PC-3 (cell line): ENCODE measurements at regions not wholly inside any gene's neighbourhood (a gene's known extent, or its start where the extent isn't known, plus 50 kb on each side); places are given as distances from the start of the nearest gene placed in this dataset.

Experiments used
- ATAC-seq: fragments of 200-7000 bp; cut with Tn5 transposase; 2 replicates; pipeline ENCODE4 v1.9.1; 2020; ENCODE audit warnings: mild to moderate bottlenecking, moderate library complexity
- BruUV-seq: library from RNA; stranded (reverse); fragments of 400-500 nt; replicated peaks from 2 replicates; lab custom pipeline; 2021; lab: Mats Ljungman, UMichigan
- CTCF ChIA-PET: fragments of 300-600 bp; sonication (Branson Sonifier 250); formaldehyde crosslinking; loops from one replicate; lab custom pipeline; 2022; ENCODE audit warnings: antibody characterized with exemption; lab: Charles Lee
- POLR2A ChIA-PET: fragments of 300-600 bp; sonication (Branson Sonifier 250); formaldehyde crosslinking; loops from one replicate; lab custom pipeline; 2022; ENCODE audit warnings: antibody characterized with exemption; ENCODE audit not compliant: unreplicated experiment; lab: Charles Lee
- DNase-seq: peaks from one replicate; pipeline ENCODE4 v3.0.0-alpha.2; 2015
- H2AFZ ChIP-seq: fragments of 300-600 bp; sonication (generic); 2 replicates; pipeline ENCODE4 v1.6.0; 2016; ENCODE audit warnings: antibody characterized with exemption, low read length
- H3F3A ChIP-seq: fragments of 300-600 bp; sonication (generic); one replicate; pipeline ENCODE4 v1.6.0; 2017; ENCODE audit warnings: antibody characterized with exemption, low read length, control low read depth, mild to moderate bottlenecking; ENCODE audit not compliant: unreplicated experiment
- H3K27ac ChIP-seq: fragments of 300-600 bp; sonication (generic); 2 replicates; pipeline ENCODE4 v1.5.1; 2016; ENCODE audit warnings: mild to moderate bottlenecking, low read length
- H3K27me3 ChIP-seq: fragments of 300-600 bp; sonication (generic); 2 replicates; pipeline ENCODE4 v1.6.1; 2016; ENCODE audit warnings: low read length, mixed read lengths
- H3K36me3 ChIP-seq: fragments of 300-600 bp; sonication (generic); 2 replicates; pipeline ENCODE4 v1.6.1; 2016; ENCODE audit warnings: low read depth, mixed run types, low read length, mixed read lengths
- H3K4me1 ChIP-seq: fragments of 300-600 bp; sonication (generic); 2 replicates; pipeline ENCODE4 v1.5.1; 2016; ENCODE audit warnings: low read length; ENCODE audit not compliant: insufficient read depth
- H3K4me2 ChIP-seq: fragments of 300-600 bp; sonication (generic); 2 replicates; pipeline ENCODE4 v1.6.0; 2016; ENCODE audit warnings: low read length
- H3K4me3 ChIP-seq: fragments of 300-600 bp; sonication (generic); 2 replicates; pipeline ENCODE4 v1.5.1; 2016; ENCODE audit warnings: mild to moderate bottlenecking, low read length, mixed read lengths
- H3K79me2 ChIP-seq: fragments of 300-600 bp; sonication (generic); 2 replicates; pipeline ENCODE4 v1.6.1; 2017; ENCODE audit warnings: low read length, mixed read lengths
- H3K9ac ChIP-seq: fragments of 300-600 bp; sonication (generic); 2 replicates; pipeline ENCODE4 v1.6.0; 2016; ENCODE audit warnings: mild to moderate bottlenecking, low read length
- H3K9me2 ChIP-seq: fragments of 300-600 bp; sonication (generic); replicated peaks from 2 replicates; pipeline ENCODE4 v1.6.1; 2016; ENCODE audit warnings: mixed run types, low read length, mixed read lengths
- H3K9me3 ChIP-seq: fragments of 300-600 bp; sonication (generic); 2 replicates; pipeline ENCODE4 v1.6.1; 2016; ENCODE audit warnings: low read length, mixed read lengths
- H4K20me1 ChIP-seq: fragments of 300-600 bp; sonication (generic); 2 replicates; pipeline ENCODE4 v1.6.1; 2016; ENCODE audit warnings: low read length, mixed read lengths
- EZH2 ChIP-seq: fragments of 300-600 bp; sonication (generic); IDR thresholded peaks from one replicate; pipeline ENCODE4 v1.6.1; 2017; ENCODE audit warnings: antibody characterized with exemption, mild to moderate bottlenecking, low read length; ENCODE audit not compliant: unreplicated experiment
- EZH2phosphoT487 ChIP-seq: fragments of 300-600 bp; sonication (generic); IDR thresholded peaks from 2 replicates; pipeline ENCODE4 v1.6.1; 2018; ENCODE audit warnings: mild to moderate bottlenecking, antibody characterized with exemption, low read length, borderline replicate concordance
- intact Hi-C: fragments of 100-400 bp; cut with micrococcal nuclease; formaldehyde crosslinking; loops from 2 replicates; pipeline ENCODE4 v1.9.0; 2023
- TF ChIP-seq, protein P1 (sequence below): fragments of 300-600 bp; sonication (generic); conservative IDR thresholded peaks from 2 replicates; pipeline ENCODE4 v1.5.1; 2017; ENCODE audit warnings: antibody characterized with exemption, low read depth, mild to moderate bottlenecking, low read length

DNA sequence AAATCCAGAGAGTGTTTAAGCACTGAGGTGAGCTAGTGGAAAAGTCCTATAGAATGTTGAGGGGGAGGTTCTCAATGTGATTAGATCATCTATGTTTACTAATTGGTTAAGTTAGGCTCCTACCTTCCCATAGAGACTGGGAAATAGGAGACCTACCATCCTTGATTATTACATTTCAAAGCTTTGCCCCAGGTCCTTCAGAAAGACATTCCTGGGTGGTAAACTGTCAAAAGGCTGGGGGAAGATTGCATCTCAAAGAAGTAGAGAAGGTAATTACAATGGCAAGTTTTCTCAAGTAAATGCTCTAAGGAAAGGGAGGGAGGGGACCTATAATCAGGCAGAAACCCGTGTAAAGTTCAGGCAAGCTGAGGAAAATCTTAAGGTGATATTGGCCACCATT, 247.8 kb upstream of the SMIM30 start:
- no peaks in the 10 kb centered on the region for H3K36me3 ChIP-seq
- intact Hi-C loops: no loop called here
- BruUV-seq: no TSS peak
- no peaks in the 10 kb centered on the region for H3K9me2 ChIP-seq
- TF ChIP-seq EZH2 (no peak), EZH2phosphoT487 (no peak)
- TF ChIP-seq, protein P1, sequence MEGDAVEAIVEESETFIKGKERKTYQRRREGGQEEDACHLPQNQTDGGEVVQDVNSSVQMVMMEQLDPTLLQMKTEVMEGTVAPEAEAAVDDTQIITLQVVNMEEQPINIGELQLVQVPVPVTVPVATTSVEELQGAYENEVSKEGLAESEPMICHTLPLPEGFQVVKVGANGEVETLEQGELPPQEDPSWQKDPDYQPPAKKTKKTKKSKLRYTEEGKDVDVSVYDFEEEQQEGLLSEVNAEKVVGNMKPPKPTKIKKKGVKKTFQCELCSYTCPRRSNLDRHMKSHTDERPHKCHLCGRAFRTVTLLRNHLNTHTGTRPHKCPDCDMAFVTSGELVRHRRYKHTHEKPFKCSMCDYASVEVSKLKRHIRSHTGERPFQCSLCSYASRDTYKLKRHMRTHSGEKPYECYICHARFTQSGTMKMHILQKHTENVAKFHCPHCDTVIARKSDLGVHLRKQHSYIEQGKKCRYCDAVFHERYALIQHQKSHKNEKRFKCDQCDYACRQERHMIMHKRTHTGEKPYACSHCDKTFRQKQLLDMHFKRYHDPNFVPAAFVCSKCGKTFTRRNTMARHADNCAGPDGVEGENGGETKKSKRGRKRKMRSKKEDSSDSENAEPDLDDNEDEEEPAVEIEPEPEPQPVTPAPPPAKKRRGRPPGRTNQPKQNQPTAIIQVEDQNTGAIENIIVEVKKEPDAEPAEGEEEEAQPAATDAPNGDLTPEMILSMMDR: no peak
- no peak overlapping the region for H2AFZ ChIP-seq
- no peaks in the 10 kb centered on the region for H3K9me3 ChIP-seq
- H3K4me3 ChIP-seq: no peak overlapping the region
- DNase-seq (no peak), ATAC-seq (no peak)
- ChIA-PET CTCF (no interaction called here), POLR2A (no interaction called here)
- H3K4me1 ChIP-seq: no peaks in the 10 kb centered on the region
- H3K27ac ChIP-seq: no peak overlapping the region
- no peaks in the 10 kb centered on the region for H4K20me1 ChIP-seq
- H3F3A ChIP-seq: no peaks in the 10 kb centered on the region
- H3K4me2 ChIP-seq: no peak overlapping the region
- H3K9ac ChIP-seq: no peak overlapping the region
- H3K27me3 ChIP-seq: no peaks in the 10 kb centered on the region
- H3K79me2 ChIP-seq: no peaks in the 10 kb centered on the region

DNA sequence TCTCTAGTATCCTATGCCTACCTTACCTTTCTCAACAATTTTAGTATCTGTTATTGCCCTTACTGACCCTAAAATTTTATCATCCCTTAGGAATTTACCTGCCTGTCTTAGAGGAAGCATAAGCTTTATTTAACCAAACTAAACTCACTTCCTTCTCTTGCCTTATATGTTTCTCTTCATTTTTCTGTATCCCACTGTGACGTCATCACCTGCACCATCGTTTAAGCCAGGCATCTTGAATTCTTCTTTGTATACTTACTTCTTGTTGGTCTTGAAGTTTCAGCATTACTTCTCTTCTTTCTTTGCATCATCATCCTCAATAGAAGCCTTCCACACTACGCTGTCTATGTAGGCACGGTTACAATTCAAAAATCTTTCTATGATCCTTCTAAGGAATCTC, 231.0 kb upstream of the SMIM30 start:
- DNase-seq: no peak
- BruUV-seq: no TSS peak
- no peak overlapping the region for H3K4me2 ChIP-seq
- H3K36me3 ChIP-seq: no peaks in the 10 kb centered on the region
- intact Hi-C loops: no loop called here
- H3K9ac ChIP-seq: no peak overlapping the region
- no peak overlapping the region for H3K27ac ChIP-seq
- no peaks in the 10 kb centered on the region for H3K9me2 ChIP-seq
- no peak overlapping the region for H3K4me3 ChIP-seq
- CTCF ChIA-PET: no interaction called here
- no peaks in the 10 kb centered on the region for H3F3A ChIP-seq
- no peaks in the 10 kb centered on the region for H3K27me3 ChIP-seq
- no peak for TF ChIP-seq EZH2phosphoT487
- no peak for TF ChIP-seq EZH2
- TF ChIP-seq, protein P1: no peak
- H2AFZ ChIP-seq: no peak overlapping the region
- no peaks in the 10 kb centered on the region for H4K20me1 ChIP-seq
- no peak for ATAC-seq
- no peaks in the 10 kb centered on the region for H3K9me3 ChIP-seq
- H3K4me1 ChIP-seq: no peaks in the 10 kb centered on the region
- POLR2A ChIA-PET: no interaction called here
- H3K79me2 ChIP-seq: no peaks in the 10 kb centered on the region

DNA sequence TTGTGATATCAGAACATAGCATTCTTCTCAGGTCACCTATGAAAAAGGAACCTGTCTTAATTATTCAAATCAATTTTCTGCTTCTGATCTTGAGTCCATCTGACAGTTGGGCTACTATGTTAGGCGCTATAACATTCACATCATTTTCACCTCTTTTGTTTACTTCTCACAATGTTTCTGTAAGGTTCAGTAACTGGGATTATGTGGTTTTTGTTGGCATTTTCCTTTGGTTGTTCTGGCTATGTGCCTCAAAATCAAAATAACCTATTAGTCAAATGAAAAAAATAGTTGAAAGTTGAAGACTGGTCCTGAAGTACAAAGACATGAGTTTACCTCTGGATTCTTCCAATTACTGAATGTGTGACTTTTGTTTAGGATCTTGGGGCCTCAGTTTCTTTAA, 221.3 kb upstream of the SMIM30 start:
- no peaks in the 10 kb centered on the region for H3K79me2 ChIP-seq
- CTCF ChIA-PET: no interaction called here
- no peak for ATAC-seq

More for the DNA sequence above, 221.3 kb upstream of the SMIM30 start:
- Histone ChIP-seq H3K27me3 (no peaks in the 10 kb centered on the region), H3K9ac (no peak overlapping the region), H4K20me1 (no peaks in the 10 kb centered on the region), H2AFZ (no peak overlapping the region), H3K4me3 (no peak overlapping the region), H3K4me1 (no peaks in the 10 kb centered on the region), H3K36me3 (no peaks in the 10 kb centered on the region), H3K4me2 (no peak overlapping the region), H3K9me2 (no peaks in the 10 kb centered on the region), H3K9me3 (no peaks in the 10 kb centered on the region), H3K27ac (no peak overlapping the region), H3F3A (no peaks in the 10 kb centered on the region)
- no peak for TF ChIP-seq EZH2phosphoT487
- no peak for TF ChIP-seq EZH2
- TF ChIP-seq, protein P1: no peak
- intact Hi-C loops: no loop called here
- no TSS peak for BruUV-seq
- no peak for DNase-seq
- POLR2A ChIA-PET: no interaction called here
